Keratinocyte (primary cell): ENCODE measurements at regions not wholly inside any gene's neighbourhood (a gene's known extent, or its start where the extent isn't known, plus 50 kb on each side); places are given as distances from the start of the nearest gene placed in this dataset.

Source experiments
- DNase-seq: peaks from one replicate; pipeline ENCODE4 v3.0.0-alpha.2; 2011; ENCODE audit warnings: low read depth, missing footprints, low spot score
- FAIRE-seq: peaks from 2 replicates; lab custom pipeline; 2011; peaks lifted over from hg19 to GRCh38; lab: Jason Lieb, UNC
- H2AFZ ChIP-seq: 2 replicates; pipeline ENCODE4 v1.6.0; 2012; ENCODE audit warnings: low read length, control low read depth, inconsistent platforms; ENCODE audit not compliant: control insufficient read depth
- H3K27ac ChIP-seq: 2 replicates; pipeline ENCODE4 v1.5.1; 2011; ENCODE audit warnings: low read length; ENCODE audit not compliant: control insufficient read depth, insufficient read depth
- H3K27me3 ChIP-seq: 3 replicates; pipeline ENCODE4 v1.6.0; 2011; ENCODE audit warnings: low read length; ENCODE audit not compliant: control insufficient read depth, insufficient read depth; ENCODE audit errors: extremely low read depth
- H3K36me3 ChIP-seq, 2 experiments: 2 replicates in 1 of 2; 3 replicates in 1 of 2; pipeline ENCODE4 v1.5.1; 2011; ENCODE audit warnings: low read length in 2 of 2, mild to moderate bottlenecking in 1 of 2; ENCODE audit not compliant: control insufficient read depth in 2 of 2, insufficient read depth in 2 of 2; ENCODE audit errors: extremely low read depth in 1 of 2
- H3K4me1 ChIP-seq: 3 replicates; pipeline ENCODE4 v1.5.1; 2011; ENCODE audit warnings: low read length; ENCODE audit not compliant: control insufficient read depth, insufficient read depth; ENCODE audit errors: extremely low read depth
- H3K4me2 ChIP-seq: 3 replicates; pipeline ENCODE4 v1.6.0; 2011; ENCODE audit warnings: low read depth, low read length; ENCODE audit not compliant: control insufficient read depth, insufficient read depth; ENCODE audit errors: extremely low read depth
- H3K4me3 ChIP-seq, 3 experiments: fragments of 200-600 bp in 1 of 3; sonication (generic) in 1 of 3; 2 replicates in 2 of 3; 3 replicates in 1 of 3; pipeline ENCODE4 v1.5.1; 2011 to 2016; ENCODE audit warnings: low read length in 3 of 3, mild to moderate bottlenecking in 3 of 3, control low read depth in 2 of 3, inconsistent platforms in 1 of 3, low read depth in 1 of 3, mixed read lengths in 1 of 3, mixed run types in 1 of 3, moderate library complexity in 1 of 3; ENCODE audit not compliant: control insufficient read depth in 2 of 3, insufficient read depth in 2 of 3; ENCODE audit errors: extremely low read depth in 1 of 3
- H3K79me2 ChIP-seq: 2 replicates; pipeline ENCODE4 v1.6.0; 2012; ENCODE audit warnings: low read length; ENCODE audit not compliant: control insufficient read depth, insufficient read depth
- H3K9ac ChIP-seq: 3 replicates; pipeline ENCODE4 v1.6.0; 2011; ENCODE audit warnings: low read length; ENCODE audit not compliant: control insufficient read depth, insufficient read depth; ENCODE audit errors: extremely low read depth
- H3K9me1 ChIP-seq: 3 replicates; pipeline ENCODE4 v1.6.0; 2011; ENCODE audit warnings: low read length; ENCODE audit not compliant: control insufficient read depth, insufficient read depth; ENCODE audit errors: extremely low read depth
- H3K9me3 ChIP-seq: 2 replicates; pipeline ENCODE4 v1.5.1; 2012; ENCODE audit warnings: low read depth, low read length; ENCODE audit not compliant: control insufficient read depth
- H4K20me1 ChIP-seq: 3 replicates; pipeline ENCODE4 v1.6.0; 2011; ENCODE audit warnings: low read length; ENCODE audit not compliant: control insufficient read depth, insufficient read depth; ENCODE audit errors: extremely low read depth
- CTCF ChIP-seq, 3 experiments: IDR thresholded peaks in 1 of 3; conservative IDR thresholded peaks in 1 of 3; optimal IDR thresholded peaks in 1 of 3; 2 replicates in 2 of 3; 3 replicates in 1 of 3; pipeline versions ENCODE3 to v1.5.1; 2011; ENCODE audit warnings: low read length in 3 of 3, mild to moderate bottlenecking in 3 of 3, moderate library complexity in 2 of 3, control low read depth in 1 of 3, inconsistent platforms in 1 of 3; ENCODE audit not compliant: insufficient read depth in 2 of 3; ENCODE audit errors: extremely low read depth in 1 of 3
- EZH2 ChIP-seq: IDR thresholded peaks from one replicate; pipeline ENCODE4 v1.6.1; 2012; ENCODE audit warnings: inconsistent platforms, mild to moderate bottlenecking, low read length, moderate library complexity
- dilution Hi-C: fragments of 300-500 bp; cut with MboI; formaldehyde crosslinking; loops from one replicate; pipeline ENCODE4 v1.7.0; 2020; ENCODE audit warnings: low sequenced_read_pairs; ENCODE audit not compliant: extremely low pct_ligation_motif_present

DNA sequence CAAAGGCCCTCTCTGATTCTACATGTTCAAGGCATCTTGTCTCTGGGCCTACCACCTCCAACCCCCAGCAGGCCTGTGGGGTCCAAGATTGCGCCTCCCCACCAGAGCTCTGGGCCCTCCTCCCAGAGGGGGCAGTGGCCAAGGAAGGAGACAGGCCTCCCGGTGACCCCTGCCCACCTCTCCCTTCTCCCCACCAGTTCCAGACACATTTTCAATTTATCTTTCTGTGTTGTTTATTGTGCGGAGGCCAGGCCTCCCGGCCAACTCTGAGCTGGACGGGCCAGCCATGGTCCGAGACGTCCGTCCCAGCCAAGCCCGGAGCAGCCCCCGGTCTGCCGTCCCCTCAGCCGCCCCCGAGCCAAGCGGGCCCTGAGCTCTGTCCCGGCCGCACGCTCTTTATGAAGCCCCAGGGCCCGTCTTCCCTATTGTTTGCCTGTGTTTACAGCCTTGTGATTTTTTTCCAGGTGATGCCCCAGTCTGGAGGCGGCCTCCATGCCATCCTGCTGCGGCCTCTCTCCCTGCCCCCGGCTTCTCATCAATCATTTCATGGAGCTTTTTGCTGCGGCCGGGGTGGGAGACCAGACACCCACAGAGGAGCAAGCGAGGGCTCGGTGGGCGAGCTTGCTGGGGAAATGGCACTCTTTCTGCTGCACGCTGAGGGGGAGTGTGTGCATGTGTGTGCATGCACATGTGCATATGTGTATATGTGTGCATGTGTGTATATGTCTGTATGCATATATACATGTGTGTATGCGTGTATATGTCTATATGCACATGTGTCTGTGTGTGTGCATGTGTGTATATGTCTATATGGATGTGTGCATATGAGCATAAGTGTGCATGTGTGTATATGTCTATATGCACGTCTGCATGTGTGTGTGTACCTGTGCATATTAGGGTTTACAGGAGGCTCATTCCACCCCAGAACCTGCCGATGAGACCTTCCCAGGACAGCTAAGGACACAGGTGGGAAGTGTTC lies 52.7 kb upstream of the ELN start:
- Histone ChIP-seq H3K36me3 (no peaks in the 10 kb centered on the region), H3K27me3 (peaks cover 4% of the 10 kb centered on the region), H3K4me3 (no peak overlapping the region), H3K9me3 (no peaks in the 10 kb centered on the region), H3K9me1 (no peaks in the 10 kb centered on the region), H3K79me2 (no peaks in the 10 kb centered on the region), H3K4me1 (no peaks in the 10 kb centered on the region), H4K20me1 (no peaks in the 10 kb centered on the region), H2AFZ (no peak overlapping the region), H3K4me2 (no peak overlapping the region), H3K27ac (no peak overlapping the region), H3K9ac (no peak overlapping the region)
- FAIRE-seq: no peak
- dilution Hi-C loops: loop anchor here (25.0 kb wide), 1 partner anchor 113 kb away; the partner anchor contains the start of gene TMEM270
- no peak for TF ChIP-seq EZH2
- TF ChIP-seq CTCF (optimal IDR thresholded peaks at IDR 0.05 in 1 of 3, IDR thresholded peaks at IDR 0.05 in 1 of 3, conservative IDR thresholded peaks at IDR 0.05 in 1 of 3; ENCODE audit: extremely low read depth in 1 of 3, insufficient read depth in 2 of 3, low read length in 3 of 3): no peak
- DNase-seq: no peak

DNA sequence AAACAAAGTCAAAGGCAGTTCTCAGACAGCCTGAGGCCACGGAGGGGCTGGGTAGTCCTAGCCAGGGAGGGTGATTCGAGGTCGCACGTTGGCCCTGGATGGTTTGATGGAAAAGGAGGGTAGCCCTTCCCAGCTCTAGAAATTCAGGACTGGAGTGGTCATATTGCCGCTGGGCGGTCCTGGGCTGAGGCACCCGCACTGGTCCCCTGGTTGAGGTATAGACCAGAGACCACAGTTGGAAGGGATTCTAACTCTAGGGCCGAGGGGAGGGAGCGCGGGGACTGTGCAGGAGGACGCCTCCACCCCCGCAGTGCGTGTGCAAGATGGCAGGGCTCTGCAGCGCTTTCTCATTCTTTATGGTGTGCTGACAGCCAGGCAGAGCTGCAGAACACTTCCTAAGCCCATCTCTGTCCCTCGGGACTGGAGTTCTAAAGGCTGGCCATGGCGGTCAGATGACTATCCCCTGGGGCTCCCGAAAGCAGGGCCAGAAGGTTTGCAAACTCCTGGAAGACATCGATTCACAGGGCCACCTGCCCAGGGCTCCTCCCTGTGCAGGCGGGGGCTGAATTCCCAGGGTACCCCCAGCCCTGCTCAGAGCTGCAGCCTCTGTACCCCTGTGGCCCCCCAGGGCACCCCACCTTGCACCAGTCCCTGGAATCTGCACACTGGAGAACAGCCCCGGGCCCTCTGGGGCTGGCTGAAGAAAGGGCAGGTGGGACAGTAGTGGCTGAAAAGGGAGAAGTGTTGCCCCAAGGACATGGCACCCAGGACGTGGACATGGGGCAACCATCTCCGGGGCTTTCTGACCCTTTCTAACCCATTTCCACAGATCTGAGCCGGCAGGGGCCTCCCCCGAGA lies 51.0 kb upstream of the ELN start:
- no peak overlapping the region for H3K4me3 ChIP-seq
- no peaks in the 10 kb centered on the region for H3K9me3 ChIP-seq
- no peak overlapping the region for H2AFZ ChIP-seq
- no peaks in the 10 kb centered on the region for H3K4me1 ChIP-seq
- no peaks in the 10 kb centered on the region for H4K20me1 ChIP-seq
- H3K4me2 ChIP-seq: no peak overlapping the region
- dilution Hi-C loops: no loop called here
- H3K27ac ChIP-seq: no peak overlapping the region
- no peak for FAIRE-seq
- TF ChIP-seq EZH2 (no peak), CTCF (optimal IDR thresholded peaks at IDR 0.05 in 1 of 3, IDR thresholded peaks at IDR 0.05 in 1 of 3, conservative IDR thresholded peaks at IDR 0.05 in 1 of 3; ENCODE audit: extremely low read depth in 1 of 3, insufficient read depth in 2 of 3, low read length in 3 of 3) (no peak)
- H3K79me2 ChIP-seq: no peaks in the 10 kb centered on the region
- H3K27me3 ChIP-seq: peaks cover 4% of the 10 kb centered on the region
- no peaks in the 10 kb centered on the region for H3K36me3 ChIP-seq
- H3K9me1 ChIP-seq: no peaks in the 10 kb centered on the region
- DNase-seq: no peak
- no peak overlapping the region for H3K9ac ChIP-seq
